HG03457 (cell line): ENCODE measurements at regions not wholly inside any gene's neighbourhood (a gene's known extent, or its start where the extent isn't known, plus 50 kb on each side); places are given as distances from the start of the nearest gene placed in this dataset.
A peak's percentile ranks its signal among the peaks of the same experiment; 100 is the strongest.

Source experiments
- ATAC-seq: cut with Tn5 transposase; IDR thresholded peaks from one replicate; pipeline ENCODE4 v1.9.1; 2021; ENCODE audit warnings: moderate number of reproducible peaks; ENCODE audit not compliant: unreplicated experiment

- ATAC-seq, result no peak
These were observed 116.6 kb upstream of the HMHB1 start for GRCh38 chr5:143695244-143695864.

GRCh38 chr5:143694357-143694756, 117.6 kb upstream of the HMHB1 start:
- no peak for ATAC-seq

- peak; percentile 52 for ATAC-seq
These were observed 118.2 kb upstream of the HMHB1 start for GRCh38 chr5:143693651-143694252.

GRCh38 chr5:143692342-143692741, 119.6 kb upstream of the HMHB1 start:
- no peak for ATAC-seq

GRCh38 chr5:143691945-143692290, 120.0 kb upstream of the HMHB1 start:
- ATAC-seq, result no peak

GRCh38 chr5:143691287-143691944, 120.5 kb upstream of the HMHB1 start:
- ATAC-seq, result no peak

- no peak for ATAC-seq
These were observed 124.4 kb upstream of the HMHB1 start for GRCh38 chr5:143687604-143688003.

GRCh38 chr5:143685246-143685815, 126.6 kb upstream of the HMHB1 start:
- no peak for ATAC-seq

- ATAC-seq, result no peak
These were observed 128.5 kb upstream of the HMHB1 start for GRCh38 chr5:143683459-143683858.

GRCh38 chr5:143682929-143683386, 129.0 kb upstream of the HMHB1 start:
- no peak for ATAC-seq

- no peak for ATAC-seq
These were observed 129.6 kb upstream of the HMHB1 start for GRCh38 chr5:143682246-143682905.

- no peak for ATAC-seq
These were observed 131.2 kb upstream of the HMHB1 start for GRCh38 chr5:143680672-143681259.

GRCh38 chr5:143679777-143680176, 132.2 kb upstream of the HMHB1 start:
- no peak for ATAC-seq

GRCh38 chr5:143678148-143678905, 133.6 kb upstream of the HMHB1 start:
- ATAC-seq, result no peak

GRCh38 chr5:143677403-143677802, 134.6 kb upstream of the HMHB1 start:
- ATAC-seq, result no peak

GRCh38 chr5:143676802-143677201, 135.2 kb upstream of the HMHB1 start:
- no peak for ATAC-seq

- ATAC-seq, result no peak
These were observed 137.5 kb upstream of the HMHB1 start for GRCh38 chr5:143674469-143674786.

GRCh38 chr5:143673676-143674468, 138.1 kb upstream of the HMHB1 start:
- no peak for ATAC-seq

- no peak for ATAC-seq
These were observed 139.2 kb upstream of the HMHB1 start for GRCh38 chr5:143672806-143673205.
